ENCODE measurements at regions not wholly inside any gene's neighbourhood (a gene's known extent, or its start where the extent isn't known, plus 50 kb on each side); places are given as distances from the start of the nearest gene placed in this dataset.

- TF ChIP-seq POLR2A (IDR thresholded peaks at IDR 0.05): no peak
- no peak for TF ChIP-seq CTCF (IDR thresholded peaks at IDR 0.05)
Observed at GRCh38 chr6:4189249-4189648, 53.9 kb upstream of the ECI2 start.
